GM18507 (cell line): ENCODE measurements at regions not wholly inside any gene's neighbourhood (a gene's known extent, or its start where the extent isn't known, plus 50 kb on each side); places are given as distances from the start of the nearest gene placed in this dataset.

Experiments used
- DNase-seq: peaks from one replicate; pipeline ENCODE4 v3.0.0; 2011; ENCODE audit warnings: low read depth; ENCODE audit not compliant: insufficient read length; ENCODE audit errors: extremely low spot score
- FAIRE-seq: peaks from 2 replicates; lab custom pipeline; 2011; peaks lifted over from hg19 to GRCh38; lab: Jason Lieb, UNC

DNA sequence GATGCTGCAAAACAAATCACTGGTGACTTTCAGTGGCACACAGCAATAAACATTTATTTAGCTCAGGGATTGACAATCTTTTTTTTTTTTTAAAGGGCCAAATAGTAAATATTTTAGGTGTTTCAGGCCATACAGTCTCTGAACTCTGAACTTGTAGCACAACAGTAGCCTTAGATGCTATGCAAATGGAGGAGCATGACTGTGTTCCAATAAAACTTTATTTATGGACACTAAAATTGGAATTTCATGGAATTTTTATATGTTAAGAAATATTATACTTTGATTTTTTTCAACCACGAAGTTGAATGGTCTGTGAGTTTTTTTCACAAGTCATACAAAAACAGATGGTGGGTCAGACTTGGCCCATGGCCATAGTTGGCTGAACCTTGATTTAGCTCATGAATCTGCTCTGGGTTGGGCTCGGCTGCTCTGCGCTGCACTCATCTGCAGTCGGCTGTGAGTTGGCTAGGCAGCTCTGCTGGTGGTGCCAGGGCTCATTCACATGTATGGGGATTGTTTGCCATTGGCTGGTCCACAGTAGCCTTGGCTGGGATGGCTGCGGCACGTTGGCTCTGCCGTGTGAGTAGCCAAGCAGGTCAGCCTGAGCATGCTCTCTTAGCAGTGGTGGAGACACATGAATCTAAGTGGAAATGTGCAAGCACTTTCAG lies 231.7 kb upstream of the PGRMC2 start:
- DNase-seq (no peak), FAIRE-seq (no peak)

DNA sequence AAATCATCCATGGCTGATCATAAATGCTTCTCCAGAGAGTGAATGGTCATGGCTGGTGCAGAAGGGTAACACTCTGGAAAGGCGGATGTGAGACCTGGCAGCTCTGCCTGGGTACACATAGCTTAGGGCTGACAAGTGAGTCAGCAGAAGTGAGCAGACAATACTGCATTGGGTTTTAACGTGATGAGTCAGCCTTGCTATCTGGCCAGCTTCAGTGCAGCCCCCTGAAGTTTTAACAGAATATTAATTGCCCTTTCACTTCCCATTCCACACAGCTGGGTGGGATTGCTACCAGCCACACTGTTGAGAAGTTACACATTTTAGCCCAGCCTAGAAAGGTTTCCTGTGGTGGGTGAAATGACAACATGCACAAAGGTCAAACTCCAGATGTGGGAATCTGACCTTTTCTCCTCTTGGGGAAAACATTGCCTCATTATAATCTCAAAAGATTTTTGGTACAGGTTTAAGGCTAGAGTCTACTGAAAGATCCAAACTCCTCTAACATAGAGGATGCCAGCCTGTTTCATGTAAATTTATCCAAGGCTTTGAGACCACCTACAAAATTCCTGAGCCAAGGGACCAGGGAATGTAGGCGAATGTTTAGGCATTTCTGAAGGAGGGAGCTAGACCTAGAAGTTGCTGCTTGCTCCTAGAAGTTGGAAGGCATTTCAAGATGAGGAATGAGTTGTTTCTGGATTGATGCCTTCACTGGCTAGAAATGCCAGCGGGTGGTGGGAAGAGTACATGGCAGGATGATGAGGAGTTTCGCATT lies 230.3 kb upstream of the PGRMC2 start:
- peak; percentile 86 for FAIRE-seq
- DNase-seq, result peak; percentile 46

DNA sequence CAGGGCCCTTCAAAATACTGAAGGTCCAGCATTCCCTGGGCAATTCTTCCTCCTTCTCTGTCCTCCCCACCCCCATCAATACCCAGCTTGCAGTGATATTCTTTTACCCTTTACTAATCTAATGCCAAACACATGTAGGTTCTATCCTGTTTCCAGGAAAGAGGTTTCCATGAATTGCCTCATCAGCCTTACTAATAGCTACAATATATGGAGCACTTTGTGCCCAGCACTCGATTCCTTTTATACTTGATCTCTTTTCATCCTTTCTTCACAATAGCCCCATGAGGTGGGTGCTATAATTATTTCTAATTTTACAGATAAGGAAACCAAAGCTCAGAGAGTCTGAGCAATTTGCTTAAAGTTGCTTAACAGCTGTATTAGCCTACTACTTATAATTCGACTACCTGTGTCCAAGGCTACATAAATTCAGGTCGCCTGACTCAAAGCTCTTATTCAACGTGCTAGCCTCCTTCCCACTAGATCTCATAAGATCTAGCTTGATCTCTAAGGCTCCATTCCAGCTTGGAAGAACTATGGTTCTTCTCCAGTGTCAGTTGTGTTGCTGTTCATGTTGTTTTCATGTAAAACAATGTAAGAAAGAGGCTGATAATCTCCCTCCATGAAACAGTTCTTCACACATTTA lies 229.6 kb upstream of the PGRMC2 start:
- FAIRE-seq (no peak), DNase-seq (no peak)

DNA sequence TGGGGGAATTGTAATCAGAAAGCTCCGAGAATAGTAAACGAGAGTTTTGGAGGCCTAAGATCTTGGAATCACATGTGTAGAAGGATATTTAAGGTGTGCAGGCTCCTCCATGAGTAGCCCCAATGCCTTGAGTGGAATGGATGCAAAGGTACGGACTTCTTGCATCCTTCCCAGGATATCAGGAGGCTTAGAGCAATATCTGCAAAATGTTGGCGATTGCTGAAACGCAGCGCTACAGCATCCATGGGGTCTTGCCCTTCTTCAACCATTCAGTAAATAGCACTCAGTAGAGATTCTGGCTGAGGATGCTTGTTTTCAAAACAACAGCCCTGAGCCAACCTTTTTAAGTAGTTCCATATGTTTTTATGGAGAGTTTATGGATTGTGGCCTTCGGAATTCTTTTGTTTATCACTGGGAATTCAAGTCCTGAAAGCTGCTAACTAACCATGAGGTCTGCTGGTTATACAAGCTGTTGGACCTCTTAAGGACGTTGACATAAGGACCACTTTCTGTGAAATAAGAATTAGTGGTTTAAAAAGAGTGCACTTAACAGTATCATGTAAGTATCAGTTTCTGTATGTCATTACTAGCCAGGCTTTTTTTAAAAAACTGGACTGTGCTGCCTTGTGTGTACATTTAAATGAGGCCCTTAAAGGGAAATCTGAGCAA lies 228.8 kb upstream of the PGRMC2 start:
- DNase-seq, result no peak
- peak; percentile 29 for FAIRE-seq

DNA sequence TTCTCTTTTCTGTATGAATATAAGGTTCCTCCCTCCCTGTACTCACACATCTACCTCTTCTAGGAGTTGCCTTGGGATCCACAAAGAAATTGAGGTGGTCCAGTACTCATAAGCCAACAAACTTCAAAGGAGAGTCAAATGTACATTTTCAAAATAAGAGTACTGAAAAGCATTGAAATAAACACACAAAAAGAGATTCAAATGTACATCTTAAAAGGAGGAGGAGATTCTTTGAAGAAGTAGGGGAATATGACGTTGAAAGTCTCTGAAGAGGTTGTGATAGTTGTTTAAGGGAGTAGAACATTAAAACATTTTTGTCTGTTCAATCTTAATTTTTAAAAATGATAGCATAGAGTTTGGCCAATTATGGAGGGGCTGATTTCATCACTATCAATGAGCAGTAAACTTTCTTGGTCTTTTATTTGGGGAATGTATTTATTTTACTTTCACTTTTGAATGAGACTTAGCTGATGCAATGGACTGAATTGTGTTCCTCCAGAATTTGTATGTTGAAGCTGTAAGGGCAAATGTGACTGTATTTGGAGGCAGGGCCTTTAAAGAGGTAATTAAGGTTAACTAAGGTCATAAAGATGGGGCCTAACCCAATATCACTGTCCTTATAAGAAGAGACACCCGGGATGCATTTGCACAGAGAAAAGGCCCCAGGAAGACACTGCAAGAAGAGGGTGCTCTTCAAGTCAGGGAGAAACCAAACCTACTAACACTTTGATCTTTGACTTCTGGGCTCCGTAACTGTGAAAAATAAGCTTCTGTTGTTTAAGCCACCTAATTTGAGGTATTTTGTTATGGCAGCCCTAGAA lies 226.3 kb upstream of the PGRMC2 start:
- FAIRE-seq, result no peak
- DNase-seq, result no peak

DNA sequence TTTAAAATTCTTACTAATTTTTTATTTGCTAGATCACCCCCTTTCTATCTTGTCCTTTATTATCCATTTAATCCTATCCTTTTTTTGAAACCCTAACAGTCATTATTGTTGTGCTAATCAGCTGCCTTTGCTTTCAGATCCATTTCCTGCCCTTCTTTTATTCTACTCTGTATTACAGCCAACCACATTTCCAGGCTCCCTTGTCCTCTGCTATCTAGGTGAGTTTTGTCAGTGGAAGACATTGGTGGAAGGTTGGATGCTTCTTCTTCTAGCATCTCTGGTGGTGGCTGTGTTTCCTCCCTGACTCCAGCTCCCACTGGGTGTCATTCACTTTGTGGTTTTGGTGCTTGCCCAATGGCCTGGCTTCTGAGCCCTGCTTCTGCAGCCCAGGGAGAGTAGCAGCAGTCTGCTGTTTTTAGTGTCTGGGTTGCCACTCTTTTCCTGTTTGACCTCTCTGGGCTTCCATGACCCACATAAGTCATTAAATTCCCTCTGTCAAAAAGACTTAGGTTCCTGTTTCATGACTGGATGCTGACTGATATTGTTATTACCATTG lies 225.2 kb upstream of the PGRMC2 start:
- no peak for FAIRE-seq
- no peak for DNase-seq

DNA sequence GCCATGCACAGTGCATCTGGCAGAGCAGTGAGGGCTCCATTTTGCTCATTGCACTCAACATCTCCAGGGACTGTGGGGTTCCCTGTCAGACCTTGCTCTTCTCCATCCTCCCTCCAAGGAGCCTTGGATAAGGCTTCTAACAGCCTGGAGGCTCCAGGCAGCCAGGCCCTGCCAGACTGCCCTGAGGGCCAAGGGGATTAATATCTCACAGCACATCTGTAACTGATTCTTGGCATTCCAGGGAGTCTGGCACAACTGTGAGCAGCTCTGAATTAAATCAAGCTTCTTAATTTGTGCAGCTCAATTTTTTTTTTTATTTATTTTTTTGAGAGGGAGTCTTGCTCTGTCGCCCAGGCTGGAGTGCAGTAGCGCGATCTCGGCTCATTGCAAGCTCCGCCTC lies 224.5 kb upstream of the PGRMC2 start:
- no peak for DNase-seq
- no peak for FAIRE-seq

DNA sequence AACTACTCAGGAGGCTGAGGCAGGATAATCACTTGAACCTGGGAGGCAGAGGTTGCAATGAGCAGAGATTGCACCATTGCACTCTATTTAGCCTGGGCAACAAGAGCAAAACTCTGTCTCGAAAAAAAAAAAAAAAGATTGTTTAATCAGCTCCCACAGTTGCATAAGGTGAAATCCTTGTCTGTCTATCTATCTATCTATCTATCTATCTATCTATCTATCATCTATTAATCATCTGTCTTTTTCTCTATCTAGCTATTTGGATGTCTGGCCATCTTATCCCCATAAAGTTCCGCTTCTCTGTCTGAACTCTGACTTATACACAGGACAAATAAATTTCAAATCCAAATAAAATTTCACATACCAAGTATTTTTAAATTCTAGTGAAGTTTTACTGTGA lies 223.2 kb upstream of the PGRMC2 start:
- DNase-seq (no peak), FAIRE-seq (no peak)

DNA sequence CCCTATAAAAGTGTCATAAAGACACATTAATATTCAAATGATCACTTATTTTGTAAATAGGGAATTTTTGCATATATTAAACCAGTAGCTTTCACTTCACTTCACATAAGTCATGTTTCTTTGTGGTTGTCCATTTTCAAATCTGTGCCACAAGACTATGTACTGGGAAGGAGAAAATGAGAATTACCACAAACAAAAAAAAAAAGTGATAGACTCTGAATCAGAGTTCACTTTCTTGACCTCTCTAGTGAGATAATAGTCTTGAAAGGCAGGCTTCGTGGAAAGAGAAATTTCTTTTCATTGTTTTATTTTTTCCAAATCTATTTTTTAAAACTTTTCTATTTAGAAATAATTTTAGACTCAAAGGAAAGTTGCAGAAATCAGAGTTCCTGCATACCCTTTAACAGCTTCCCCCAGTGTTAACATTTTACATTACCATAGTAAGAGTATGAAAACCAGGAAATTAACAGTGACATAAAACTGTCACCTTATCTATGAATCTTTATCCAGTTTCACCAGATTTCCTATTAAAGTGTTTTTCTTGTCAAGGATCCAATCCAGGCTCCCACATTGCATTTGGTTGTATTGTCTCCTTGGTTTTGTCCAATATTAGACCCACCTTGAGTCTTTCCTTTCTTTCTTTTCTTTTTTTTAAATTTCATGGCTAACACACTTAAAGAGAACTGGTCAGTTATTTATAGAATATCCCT lies 215.4 kb upstream of the PGRMC2 start:
- DNase-seq, result no peak
- FAIRE-seq, result no peak

DNA sequence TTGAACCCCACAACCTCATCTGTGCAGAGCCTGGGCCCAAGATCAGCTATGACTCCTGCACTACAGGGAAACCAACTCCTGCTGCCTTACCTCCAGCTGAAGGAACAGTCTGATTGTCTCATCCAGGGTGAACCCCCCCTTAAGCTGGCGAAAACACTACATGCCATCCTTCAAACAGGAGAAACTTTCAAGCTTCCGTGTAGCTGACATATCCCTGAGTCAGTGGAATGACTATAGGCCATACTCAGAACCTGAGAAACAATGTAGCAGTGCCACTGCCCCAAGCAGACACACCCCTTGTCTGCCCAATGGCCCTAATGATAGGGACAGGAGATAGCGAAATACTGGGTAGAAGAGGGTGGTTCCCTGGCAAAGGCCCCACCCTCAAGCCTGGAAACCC lies 213.6 kb upstream of the PGRMC2 start:
- DNase-seq (no peak), FAIRE-seq (no peak)

DNA sequence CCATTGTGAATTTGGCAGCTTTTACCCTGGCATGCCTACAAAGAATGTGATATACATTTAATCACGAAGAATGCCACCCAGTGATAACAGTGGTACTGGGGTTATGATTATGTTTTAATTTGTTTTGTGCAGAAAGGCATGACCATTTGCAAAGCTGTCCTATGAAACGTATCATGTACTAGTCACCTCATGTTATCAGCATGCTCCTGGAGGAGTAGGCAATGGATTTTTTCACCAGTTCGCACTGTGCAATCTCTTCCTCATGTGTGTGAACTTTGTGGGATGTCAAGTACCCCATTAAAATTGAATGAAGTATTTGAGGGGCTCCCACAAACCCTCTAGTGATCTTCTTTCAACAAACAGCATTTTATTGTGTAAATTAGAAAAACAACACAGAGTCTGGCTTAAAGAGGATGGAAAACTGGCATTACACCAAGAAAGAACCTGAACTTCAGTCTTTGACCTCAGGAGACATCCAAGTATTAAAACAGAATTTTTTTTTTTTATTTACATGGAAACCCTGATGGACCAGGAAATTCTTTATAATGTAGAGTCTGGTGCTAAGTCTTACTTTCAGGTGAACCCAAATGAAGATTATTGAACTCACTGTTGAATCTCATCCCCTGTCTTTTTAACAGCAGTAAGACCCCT lies 200.6 kb upstream of the PGRMC2 start:
- no peak for FAIRE-seq
- no peak for DNase-seq

DNA sequence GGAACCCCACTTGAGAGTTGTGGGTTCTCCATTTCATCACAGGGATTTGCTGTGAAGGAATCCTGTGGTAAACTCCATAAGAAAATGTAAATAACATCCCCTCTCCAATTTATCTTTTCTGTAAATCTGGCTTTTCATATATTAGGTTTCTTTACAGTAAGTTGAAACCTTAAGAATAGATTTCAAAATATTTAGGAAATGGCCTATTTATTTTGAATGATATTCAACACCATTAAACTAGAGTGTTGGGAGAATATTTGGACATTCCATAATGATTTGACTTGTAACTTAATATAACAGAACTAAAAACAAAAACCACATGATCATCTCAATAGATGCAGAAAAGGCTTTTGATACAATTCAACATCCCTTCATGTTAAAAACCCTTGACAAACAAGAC lies 197.3 kb upstream of the PGRMC2 start:
- no peak for FAIRE-seq
- DNase-seq, result no peak

DNA sequence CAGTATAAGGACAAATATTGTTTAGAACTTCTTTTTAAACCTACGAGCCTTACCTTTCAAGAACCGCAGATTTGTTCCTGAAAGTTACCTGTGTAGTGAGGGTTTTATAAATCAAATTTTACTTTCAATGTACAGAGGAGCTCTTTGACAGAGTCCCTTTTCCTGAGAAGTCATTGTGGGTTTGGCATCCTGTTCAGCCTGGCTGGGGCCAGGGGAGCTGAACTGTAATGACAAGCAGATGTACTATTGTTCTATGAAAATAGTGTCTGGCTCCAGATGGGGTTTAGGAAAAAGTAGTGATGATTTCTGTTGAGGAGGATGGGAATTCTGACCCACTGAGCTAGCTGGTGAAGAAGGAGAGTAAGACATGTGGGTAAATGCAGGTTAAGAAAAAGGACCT lies 196.2 kb upstream of the PGRMC2 start:
- FAIRE-seq (no peak), DNase-seq (no peak)

DNA sequence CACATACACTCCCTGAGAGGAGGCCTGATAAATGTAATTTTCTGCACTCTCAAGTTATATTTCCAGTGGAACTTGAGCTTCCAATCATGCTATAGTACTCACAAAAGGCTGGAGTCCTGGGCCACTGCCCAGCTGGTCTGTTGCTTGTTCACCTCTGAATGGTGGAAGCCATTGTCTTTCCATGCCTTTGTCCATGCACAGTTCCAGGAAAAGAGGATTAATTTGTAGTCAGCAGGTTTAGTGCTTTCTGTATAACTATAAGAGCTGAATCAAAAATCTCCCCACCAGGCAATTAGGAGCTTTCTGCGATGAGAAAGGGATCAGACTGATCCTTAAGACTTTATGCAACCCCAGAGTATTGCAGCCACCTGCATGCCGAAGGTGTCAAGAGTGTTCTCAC lies 195.4 kb upstream of the PGRMC2 start:
- FAIRE-seq, result no peak
- no peak for DNase-seq

DNA sequence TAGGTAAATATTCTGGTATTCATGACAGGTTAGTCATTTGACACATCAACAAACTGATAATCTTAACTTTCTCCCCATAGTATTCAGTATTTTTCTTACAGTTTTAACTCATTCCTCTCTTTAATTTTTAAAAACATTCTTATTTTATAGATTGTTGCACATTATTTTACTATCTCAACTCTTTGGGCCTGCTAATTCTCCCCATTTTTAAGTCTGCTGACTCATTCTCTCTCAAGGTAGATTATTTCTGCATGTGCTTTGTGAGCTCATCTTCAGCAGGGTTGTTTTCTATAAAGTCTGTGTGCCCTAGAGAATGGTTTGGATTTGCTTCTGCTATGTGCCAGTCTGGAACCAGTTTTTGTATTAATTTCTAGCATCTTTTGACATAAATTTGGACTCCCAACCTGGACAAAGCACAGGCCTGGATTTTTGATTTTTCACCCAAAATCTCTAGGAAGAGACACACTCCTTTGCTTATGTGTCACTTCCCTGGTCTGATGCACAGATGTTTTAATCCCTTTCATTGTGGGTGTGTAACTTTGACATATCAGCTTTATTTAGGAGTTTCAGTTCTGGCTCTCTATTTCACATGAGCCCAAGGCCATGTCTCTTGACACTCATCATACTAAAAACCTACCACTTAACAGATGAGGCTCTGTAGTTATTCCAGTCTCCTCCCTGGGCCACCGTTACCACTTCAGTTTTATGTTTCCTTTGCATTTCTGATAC lies 194.3 kb upstream of the PGRMC2 start:
- FAIRE-seq (no peak), DNase-seq (no peak)

DNA sequence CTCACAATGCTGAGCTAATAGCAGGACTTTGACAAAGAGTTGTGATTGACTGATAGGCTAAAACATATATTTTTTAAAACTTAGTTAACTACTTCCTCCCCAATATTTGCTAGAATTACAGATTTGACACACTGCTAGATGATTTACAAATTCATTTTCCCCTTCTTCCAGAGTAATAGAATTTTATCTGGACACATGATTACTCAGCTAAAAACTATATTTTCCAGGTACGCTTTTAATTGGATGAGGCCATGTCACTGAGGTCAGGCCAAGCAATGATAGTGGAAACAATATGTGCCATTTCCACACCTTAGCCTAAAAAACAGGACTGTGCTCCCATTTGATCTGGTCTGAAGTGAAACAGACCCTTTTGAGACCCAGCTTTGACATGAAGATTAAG lies 193.3 kb upstream of the PGRMC2 start:
- FAIRE-seq (no peak), DNase-seq (no peak)

DNA sequence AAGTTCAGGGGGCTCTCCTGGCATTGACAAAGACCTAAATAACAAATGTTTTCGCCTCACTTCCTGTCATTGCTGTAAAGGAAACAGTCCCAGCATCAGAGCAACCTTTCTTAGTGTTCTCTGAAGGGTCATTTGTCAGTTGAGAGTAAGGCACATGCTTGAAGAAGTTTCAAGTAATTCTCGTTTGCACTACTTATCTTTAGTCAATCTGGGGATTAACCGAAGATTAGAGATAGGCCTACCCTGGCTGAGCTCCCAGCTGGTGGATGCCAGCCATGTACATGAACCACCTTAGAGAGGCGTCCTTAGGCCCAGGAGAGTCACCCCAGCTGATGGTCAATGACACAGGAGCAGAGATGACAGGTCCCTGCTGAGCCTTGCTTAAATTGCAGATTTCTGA lies 189.9 kb upstream of the PGRMC2 start:
- DNase-seq, result no peak
- FAIRE-seq, result no peak

DNA sequence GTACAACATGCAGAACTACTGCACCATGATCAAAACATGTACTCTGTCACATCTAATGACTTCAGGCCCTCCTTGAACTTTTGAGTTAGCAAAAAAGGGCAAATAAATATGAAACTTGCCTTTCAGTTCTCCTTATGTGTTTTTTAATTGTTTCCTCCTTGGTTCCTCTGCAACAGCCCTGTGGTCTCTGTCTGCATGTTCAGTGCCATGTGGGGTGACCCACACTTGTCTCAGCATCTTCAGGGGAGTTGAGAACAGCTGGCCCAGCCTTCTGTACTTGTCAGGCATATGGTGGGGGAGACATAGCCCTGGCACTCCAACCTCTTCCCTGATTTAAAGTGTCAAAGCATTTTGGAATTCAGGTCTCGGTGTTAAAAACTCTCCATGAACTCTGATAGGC lies 188.0 kb upstream of the PGRMC2 start:
- FAIRE-seq, result no peak
- DNase-seq, result no peak
